GM12878 (cell line): ENCODE measurements at regions not wholly inside any gene's neighbourhood (a gene's known extent, or its start where the extent isn't known, plus 50 kb on each side); places are given as distances from the start of the nearest gene placed in this dataset.

Experiments
- ATAC-seq: fragments of 200-7000 bp; cut with Tn5 transposase; 3 replicates; pipeline ENCODE4 v1.9.1; 2020; ENCODE audit warnings: mild to moderate bottlenecking, moderate library complexity
- BruUV-seq: library from RNA; stranded (reverse); fragments of 400-500 nt; replicated peaks from 2 replicates; lab custom pipeline; 2021; lab: Mats Ljungman, UMichigan
- CTCF ChIA-PET: fragments of 300-600 bp; sonication (Branson Sonifier 250); formaldehyde crosslinking; extraction: SDS; loops from one replicate; lab custom pipeline; 2021; ENCODE audit warnings: inconsistent platforms; lab: Yijun Ruan, JAX
- POLR2A ChIA-PET: fragments of 350-600 bp; formaldehyde crosslinking; extraction: SDS; loops from one replicate; lab custom pipeline; 2021; ENCODE audit warnings: inconsistent platforms; lab: Charles Lee
- RAD21 ChIA-PET: fragments of 300-600 bp; sonication (Branson Sonifier 250); formaldehyde crosslinking; loops from one replicate; lab custom pipeline; 2023; ENCODE audit warnings: antibody characterized with exemption; ENCODE audit not compliant: unreplicated experiment; lab: Charles Lee
- SMC1A ChIA-PET: fragments of 300-600 bp; sonication (Branson Sonifier 250); formaldehyde crosslinking; loops from one replicate; lab custom pipeline; 2023; ENCODE audit not compliant: unreplicated experiment, uncharacterized antibody; lab: Charles Lee
- DNase-seq: peaks from one replicate; pipeline ENCODE4 v3.0.0-alpha.2; 2011; ENCODE audit warnings: low read depth, low spot score
- FAIRE-seq: peaks from 3 replicates; lab custom pipeline; 2011; peaks lifted over from hg19 to GRCh38; lab: Jason Lieb, UNC
- H2AFZ ChIP-seq: 2 replicates; pipeline ENCODE4 v1.6.0; 2011; ENCODE audit warnings: low read depth, low read length, control low read depth; ENCODE audit not compliant: control insufficient read depth
- H3K27ac ChIP-seq: 2 replicates; pipeline ENCODE4 v1.5.1; 2011; ENCODE audit warnings: control low read depth; ENCODE audit not compliant: control insufficient read depth, insufficient read depth
- H3K27me3 ChIP-seq, 2 experiments: replicated peaks in 1 of 2; 2 replicates each; pipeline versions ENCODE4 v1.6.0 to v1.6.1; 2011; ENCODE audit warnings: low read length in 1 of 2; ENCODE audit not compliant: control insufficient read depth in 2 of 2, insufficient read depth in 2 of 2
- H3K36me3 ChIP-seq, 2 experiments: 2 replicates each; pipeline ENCODE4 v1.5.1; 2011; ENCODE audit warnings: low read length in 1 of 2; ENCODE audit not compliant: control insufficient read depth in 2 of 2, insufficient read depth in 2 of 2
- H3K4me1 ChIP-seq: 2 replicates; pipeline ENCODE4 v1.6.1; 2011; ENCODE audit warnings: mild to moderate bottlenecking, low read length, moderate library complexity, mixed read lengths; ENCODE audit not compliant: control insufficient read depth, insufficient read depth
- H3K4me2 ChIP-seq: 2 replicates; pipeline ENCODE4 v1.6.0; 2011; ENCODE audit warnings: control low read depth; ENCODE audit not compliant: control insufficient read depth, insufficient read depth
- H3K4me3 ChIP-seq: fragments of 200-600 bp; sonication (generic); 2 replicates; pipeline ENCODE4 v1.5.1; 2016
- H3K79me2 ChIP-seq: 2 replicates; pipeline ENCODE4 v1.6.0; 2011; ENCODE audit warnings: low read length; ENCODE audit not compliant: control insufficient read depth, insufficient read depth
- H3K9ac ChIP-seq: 2 replicates; pipeline ENCODE4 v1.8.0; 2011; ENCODE audit warnings: low read length, control low read depth, mixed read lengths; ENCODE audit not compliant: control insufficient read depth, insufficient read depth
- H3K9me3 ChIP-seq: replicated peaks from 3 replicates; pipeline ENCODE4 v1.5.1; 2011; ENCODE audit warnings: mild to moderate bottlenecking, low read length; ENCODE audit not compliant: control insufficient read depth, insufficient read depth
- H4K20me1 ChIP-seq: 2 replicates; pipeline ENCODE4 v1.6.0; 2011; ENCODE audit not compliant: control insufficient read depth, insufficient read depth
- BACH1 ChIP-seq: fragments of 450-650 bp; IDR thresholded peaks from 2 replicates; pipeline ENCODE4 v1.6.1; 2017; ENCODE audit warnings: mild to moderate bottlenecking, borderline replicate concordance
- BCL11A ChIP-seq: IDR thresholded peaks from 2 replicates; pipeline ENCODE4 v1.6.1; 2011; ENCODE audit warnings: low read depth, low read length
- CHD4 ChIP-seq: fragments of 200-600 bp; sonication (generic); IDR thresholded peaks from 2 replicates; pipeline ENCODE4 v1.6.1; 2016; ENCODE audit warnings: mild to moderate bottlenecking
- DPF2 ChIP-seq: fragments of 450-650 bp; IDR thresholded peaks from 2 replicates; pipeline ENCODE4 v1.6.1; 2017; ENCODE audit warnings: mild to moderate bottlenecking
- EZH2 ChIP-seq: IDR thresholded peaks from 2 replicates; pipeline ENCODE4 v1.6.1; 2012; ENCODE audit warnings: low read depth, mild to moderate bottlenecking, control low read depth, inconsistent platforms, low read length, borderline replicate concordance; ENCODE audit not compliant: control insufficient read depth
- HCFC1 ChIP-seq: fragments of 150-350 bp; IDR thresholded peaks from 2 replicates; pipeline ENCODE4 v1.6.1; 2014; ENCODE audit warnings: low read length
- KDM1A ChIP-seq: fragments of 200-600 bp; sonication (generic); IDR thresholded peaks from 2 replicates; pipeline ENCODE4 v1.6.1; 2016; ENCODE audit warnings: borderline replicate concordance
- NFIC ChIP-seq: IDR thresholded peaks from 2 replicates; pipeline ENCODE4 v1.6.1; 2012; ENCODE audit warnings: low read depth, mild to moderate bottlenecking, inconsistent platforms, low read length, moderate library complexity
- PAX5 ChIP-seq: IDR thresholded peaks from 2 replicates; pipeline ENCODE4 v1.6.1; 2011; ENCODE audit warnings: low read depth, low read length, borderline replicate concordance
- PKNOX1 ChIP-seq: fragments of 450-650 bp; IDR thresholded peaks from 2 replicates; pipeline ENCODE4 v1.6.1; 2016; ENCODE audit warnings: mild to moderate bottlenecking
- RUNX3 ChIP-seq: IDR thresholded peaks from 2 replicates; pipeline ENCODE4 v1.6.1; 2012; ENCODE audit warnings: low read length, inconsistent platforms
- SUZ12 ChIP-seq: fragments of 200-600 bp; sonication (generic); IDR thresholded peaks from one replicate; pipeline ENCODE4 v1.6.1; 2018; ENCODE audit warnings: antibody characterized with exemption, mild to moderate bottlenecking; ENCODE audit not compliant: unreplicated experiment
- ZNF384 ChIP-seq: IDR thresholded peaks from 2 replicates; pipeline ENCODE4 v1.6.1; 2012; ENCODE audit warnings: low read depth, mild to moderate bottlenecking, low read length, improper control_type of control experiment, borderline replicate concordance
- WGBS: methylation state at CpG from one replicate; pipeline ENCODE4 v1.1.6; 2016; ENCODE audit warnings: low lambda C conversion rate; ENCODE audit not compliant: insufficient replicate concordance, insufficient coverage; ENCODE audit errors: missing lambda C conversion rate; 5-methylcytosine and 5-hydroxymethylcytosine counted together
- in situ Hi-C: fragments of 300-500 bp; cut with MboI; formaldehyde crosslinking; loops from 9 replicates; pipeline ENCODE4 v1.14.3; 2018; ENCODE audit warnings: mixed read lengths
- intact Hi-C: fragments of 100-400 bp; cut with micrococcal nuclease; formaldehyde crosslinking; loops from one replicate; pipeline ENCODE4 v1.14.2; 2022; ENCODE audit not compliant: unreplicated experiment
- TF ChIP-seq, protein P1 (sequence below): fragments of 450-650 bp; IDR thresholded peaks from 2 replicates; pipeline ENCODE4 v1.6.1; 2017; ENCODE audit warnings: mild to moderate bottlenecking, low read depth, inconsistent platforms; ENCODE audit not compliant: poor library complexity, severe bottlenecking
- TF ChIP-seq, protein P2 (sequence below): IDR thresholded peaks from 2 replicates; pipeline ENCODE4 v1.6.1; 2011; ENCODE audit warnings: low read depth, mild to moderate bottlenecking, low read length, moderate library complexity, borderline replicate concordance; ENCODE audit errors: extremely low read depth
- TF ChIP-seq, protein P3 (sequence below): fragments of 450-650 bp; IDR thresholded peaks from 2 replicates; pipeline ENCODE4 v1.6.1; 2017; ENCODE audit warnings: mild to moderate bottlenecking, moderate library complexity

DNA sequence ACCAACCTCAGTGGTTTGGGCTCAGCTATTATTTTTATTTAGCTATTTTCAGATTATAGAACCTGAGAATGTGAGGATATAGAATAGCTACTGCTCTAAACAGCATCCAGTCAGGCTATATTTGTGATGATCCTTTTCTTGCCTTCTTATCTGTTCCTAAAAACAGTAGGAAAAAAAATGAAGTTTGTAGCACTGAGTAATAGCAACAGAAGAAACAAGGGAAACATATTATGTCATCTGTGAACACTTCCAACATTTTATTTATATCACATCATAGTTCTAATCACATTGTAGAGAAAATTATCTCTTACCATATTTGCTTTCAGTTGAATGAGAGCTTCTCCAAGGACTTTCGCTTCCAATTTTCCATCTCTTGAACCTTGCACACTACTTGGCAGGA, 229.6 kb upstream of the PTPRZ1 start:
- no peak for TF ChIP-seq SUZ12
- TF ChIP-seq PKNOX1 = no peak
- TF ChIP-seq PAX5 = no peak
- no peak for TF ChIP-seq HCFC1
- TF ChIP-seq DPF2 = no peak
- TF ChIP-seq, protein P1, sequence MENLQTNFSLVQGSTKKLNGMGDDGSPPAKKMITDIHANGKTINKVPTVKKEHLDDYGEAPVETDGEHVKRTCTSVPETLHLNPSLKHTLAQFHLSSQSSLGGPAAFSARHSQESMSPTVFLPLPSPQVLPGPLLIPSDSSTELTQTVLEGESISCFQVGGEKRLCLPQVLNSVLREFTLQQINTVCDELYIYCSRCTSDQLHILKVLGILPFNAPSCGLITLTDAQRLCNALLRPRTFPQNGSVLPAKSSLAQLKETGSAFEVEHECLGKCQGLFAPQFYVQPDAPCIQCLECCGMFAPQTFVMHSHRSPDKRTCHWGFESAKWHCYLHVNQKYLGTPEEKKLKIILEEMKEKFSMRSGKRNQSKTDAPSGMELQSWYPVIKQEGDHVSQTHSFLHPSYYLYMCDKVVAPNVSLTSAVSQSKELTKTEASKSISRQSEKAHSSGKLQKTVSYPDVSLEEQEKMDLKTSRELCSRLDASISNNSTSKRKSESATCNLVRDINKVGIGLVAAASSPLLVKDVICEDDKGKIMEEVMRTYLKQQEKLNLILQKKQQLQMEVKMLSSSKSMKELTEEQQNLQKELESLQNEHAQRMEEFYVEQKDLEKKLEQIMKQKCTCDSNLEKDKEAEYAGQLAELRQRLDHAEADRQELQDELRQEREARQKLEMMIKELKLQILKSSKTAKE = no peak
- no peak for TF ChIP-seq BCL11A
- TF ChIP-seq, protein P2, sequence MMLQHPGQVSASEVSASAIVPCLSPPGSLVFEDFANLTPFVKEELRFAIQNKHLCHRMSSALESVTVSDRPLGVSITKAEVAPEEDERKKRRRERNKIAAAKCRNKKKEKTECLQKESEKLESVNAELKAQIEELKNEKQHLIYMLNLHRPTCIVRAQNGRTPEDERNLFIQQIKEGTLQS = no peak
- no peak for TF ChIP-seq BACH1
- no peak for TF ChIP-seq KDM1A
- no peak for TF ChIP-seq CHD4
- no peak for TF ChIP-seq ZNF384
- no peak for TF ChIP-seq EZH2
- no peak for TF ChIP-seq NFIC
- TF ChIP-seq RUNX3 = no peak
- TF ChIP-seq, protein P3, sequence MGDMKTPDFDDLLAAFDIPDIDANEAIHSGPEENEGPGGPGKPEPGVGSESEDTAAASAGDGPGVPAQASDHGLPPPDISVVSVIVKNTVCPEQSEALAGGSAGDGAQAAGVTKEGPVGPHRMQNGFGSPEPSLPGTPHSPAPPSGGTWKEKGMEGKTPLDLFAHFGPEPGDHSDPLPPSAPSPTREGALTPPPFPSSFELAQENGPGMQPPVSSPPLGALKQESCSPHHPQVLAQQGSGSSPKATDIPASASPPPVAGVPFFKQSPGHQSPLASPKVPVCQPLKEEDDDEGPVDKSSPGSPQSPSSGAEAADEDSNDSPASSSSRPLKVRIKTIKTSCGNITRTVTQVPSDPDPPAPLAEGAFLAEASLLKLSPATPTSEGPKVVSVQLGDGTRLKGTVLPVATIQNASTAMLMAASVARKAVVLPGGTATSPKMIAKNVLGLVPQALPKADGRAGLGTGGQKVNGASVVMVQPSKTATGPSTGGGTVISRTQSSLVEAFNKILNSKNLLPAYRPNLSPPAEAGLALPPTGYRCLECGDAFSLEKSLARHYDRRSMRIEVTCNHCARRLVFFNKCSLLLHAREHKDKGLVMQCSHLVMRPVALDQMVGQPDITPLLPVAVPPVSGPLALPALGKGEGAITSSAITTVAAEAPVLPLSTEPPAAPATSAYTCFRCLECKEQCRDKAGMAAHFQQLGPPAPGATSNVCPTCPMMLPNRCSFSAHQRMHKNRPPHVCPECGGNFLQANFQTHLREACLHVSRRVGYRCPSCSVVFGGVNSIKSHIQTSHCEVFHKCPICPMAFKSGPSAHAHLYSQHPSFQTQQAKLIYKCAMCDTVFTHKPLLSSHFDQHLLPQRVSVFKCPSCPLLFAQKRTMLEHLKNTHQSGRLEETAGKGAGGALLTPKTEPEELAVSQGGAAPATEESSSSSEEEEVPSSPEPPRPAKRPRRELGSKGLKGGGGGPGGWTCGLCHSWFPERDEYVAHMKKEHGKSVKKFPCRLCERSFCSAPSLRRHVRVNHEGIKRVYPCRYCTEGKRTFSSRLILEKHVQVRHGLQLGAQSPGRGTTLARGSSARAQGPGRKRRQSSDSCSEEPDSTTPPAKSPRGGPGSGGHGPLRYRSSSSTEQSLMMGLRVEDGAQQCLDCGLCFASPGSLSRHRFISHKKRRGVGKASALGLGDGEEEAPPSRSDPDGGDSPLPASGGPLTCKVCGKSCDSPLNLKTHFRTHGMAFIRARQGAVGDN = no peak
- Histone ChIP-seq H3K36me3 (no peaks in the 10 kb centered on the region), H3K27me3 (no peaks in the 10 kb centered on the region), H3K9me3 (no peaks in the 10 kb centered on the region), H4K20me1 (no peaks in the 10 kb centered on the region), H3K9ac (no peak overlapping the region), H3K27ac (no peak overlapping the region), H3K4me1 (no peaks in the 10 kb centered on the region), H2AFZ (no peak overlapping the region), H3K4me2 (no peak overlapping the region), H3K4me3 (no peak overlapping the region), H3K79me2 (no peaks in the 10 kb centered on the region)
- 0% methylated on average over 1 of the region's 1 CpG for WGBS
- in situ Hi-C loops (no loop called here), intact Hi-C loops (no loop called here)
- ATAC-seq (no peak), FAIRE-seq (no peak), DNase-seq (no peak)
- RAD21 ChIA-PET = no interaction called here
- no TSS peak for BruUV-seq
- SMC1A ChIA-PET = no interaction called here
- POLR2A ChIA-PET = no interaction called here
- CTCF ChIA-PET = no interaction called here
